K562 (cell line): ENCODE measurements at regions not wholly inside any gene's neighbourhood (a gene's known extent, or its start where the extent isn't known, plus 50 kb on each side); places are given as distances from the start of the nearest gene placed in this dataset.

ENCODE experiments used
- BDP1 ChIP-seq: IDR thresholded peaks from 3 replicates; pipeline ENCODE4 v1.6.1; 2011; ENCODE audit not compliant: insufficient read length, insufficient read depth
- BRD4 ChIP-seq: fragments of 200-600 bp; sonication (generic); IDR thresholded peaks from 2 replicates; pipeline ENCODE4 v1.6.1; 2017; ENCODE audit warnings: inconsistent platforms
- CBX5 ChIP-seq: IDR thresholded peaks from 2 replicates; pipeline ENCODE4 v1.6.1; 2014; ENCODE audit warnings: low read depth, borderline replicate concordance
- CC2D1A ChIP-seq: fragments of 450-650 bp; IDR thresholded peaks from 2 replicates; pipeline ENCODE4 v1.6.1; 2017; ENCODE audit warnings: mild to moderate bottlenecking
- CCNT2 ChIP-seq: IDR thresholded peaks from 2 replicates; pipeline ENCODE4 v1.6.1; 2011; ENCODE audit warnings: borderline replicate concordance, low read depth, mild to moderate bottlenecking, moderate library complexity, mixed read lengths, low read length; ENCODE audit not compliant: insufficient read length; ENCODE audit errors: extremely low read depth
- CTCF ChIP-seq, 3 experiments: IDR thresholded peaks in 2 of 3; conservative IDR thresholded peaks in 1 of 3; 2 replicates each; pipeline ENCODE4 v1.5.1; 2011 to 2012; ENCODE audit warnings: low read length in 3 of 3, mild to moderate bottlenecking in 3 of 3, control low read depth in 2 of 3, improper control_type of control experiment in 1 of 3, inconsistent platforms in 1 of 3, low read depth in 1 of 3, mixed read lengths in 1 of 3, moderate library complexity in 1 of 3; ENCODE audit not compliant: insufficient read depth in 2 of 3
- CXXC5 ChIP-seq: fragments of 250-450 bp; sonication (Bioruptor Pico); IDR thresholded peaks from 2 replicates; pipeline ENCODE4 v1.8.0; 2022; ENCODE audit warnings: inconsistent platforms, mild to moderate bottlenecking, moderate library complexity
- NFE2 ChIP-seq: IDR thresholded peaks from 2 replicates; pipeline ENCODE4 v1.6.1; 2014; ENCODE audit warnings: antibody characterized with exemption, low read depth
- PHB2 ChIP-seq: fragments of 450-650 bp; IDR thresholded peaks from 2 replicates; pipeline ENCODE4 v1.6.1; 2017; ENCODE audit warnings: low read depth
- POLR2H ChIP-seq: IDR thresholded peaks from 2 replicates; pipeline ENCODE4 v1.6.1; 2016; ENCODE audit warnings: missing genetic modification characterization, low read depth, mild to moderate bottlenecking, control low read depth, missing compliant biosample characterization, moderate library complexity
- YBX1 ChIP-seq: fragments of 450-650 bp; IDR thresholded peaks from 2 replicates; pipeline ENCODE4 v1.7.1; 2016; ENCODE audit warnings: mild to moderate bottlenecking
- ZBTB17 ChIP-seq: fragments of 450-650 bp; formaldehyde crosslinking; IDR thresholded peaks from 2 replicates; pipeline ENCODE4 v1.4.0; 2020; ENCODE audit warnings: mild to moderate bottlenecking
- ZC3H4 ChIP-seq: sonication (generic); formaldehyde crosslinking; IDR thresholded peaks from 2 replicates; pipeline ENCODE4 v1.9.0; 2021; ENCODE audit warnings: missing genetic modification reagents, borderline replicate concordance
- ZNF449 ChIP-seq: fragments of 250-450 bp; sonication (Bioruptor Pico); IDR thresholded peaks from 2 replicates; pipeline ENCODE4 v1.8.0; 2022; ENCODE audit warnings: moderate library complexity, mild to moderate bottlenecking, inconsistent platforms
- ZNF583 ChIP-seq: fragments of 250-450 bp; sonication (Bioruptor Pico); IDR thresholded peaks from 2 replicates; pipeline ENCODE4 v1.4.0; 2020
- ZNF589 ChIP-seq: fragments of 200-800 bp; sonication (Bioruptor generic); IDR thresholded peaks from 2 replicates; pipeline ENCODE4 v1.6.1; 2016; ENCODE audit warnings: low read depth, missing genetic modification characterization, missing compliant biosample characterization
- ZNF609 ChIP-seq: sonication (generic); formaldehyde crosslinking; IDR thresholded peaks from 2 replicates; pipeline ENCODE4 v1.8.1; 2023; ENCODE audit warnings: missing genetic modification reagents, mild to moderate bottlenecking, borderline replicate concordance
- ZNF639 ChIP-seq, 2 experiments: fragments of 200-800 bp in 1 of 2; sonication (Bioruptor generic) in 1 of 2; sonication (generic) in 1 of 2; formaldehyde crosslinking in 1 of 2; IDR thresholded peaks in 1 of 2; conservative IDR thresholded peaks in 1 of 2; 2 replicates each; pipeline versions ENCODE4 v1.5.0 to v1.6.1; 2016 to 2020; ENCODE audit warnings: missing compliant biosample characterization in 1 of 2, missing genetic modification characterization in 1 of 2, missing genetic modification reagents in 1 of 2
- ZSCAN32 ChIP-seq: fragments of 450-650 bp; formaldehyde crosslinking; IDR thresholded peaks from 2 replicates; pipeline ENCODE4 v1.4.0; 2020; ENCODE audit warnings: mild to moderate bottlenecking, moderate library complexity

GRCh38 chr11:86162239-86162638 lies 82.3 kb upstream of the EED start (continued):
- TF ChIP-seq ZNF609 (CRISPR knock-in tag): no peak
- TF ChIP-seq CTCF (IDR thresholded peaks at IDR 0.05 in 2 of 3, conservative IDR thresholded peaks at IDR 0.05 in 1 of 3; ENCODE audit: insufficient read depth in 2 of 3, low read depth in 1 of 3, low read length in 3 of 3): no peak
- no peak for TF ChIP-seq CCNT2
- peak in 1 of 2 experiments; percentile 57; a peak in 1 of 4 replicates for TF ChIP-seq ZNF639 (CRISPR knock-in tag; conservative IDR thresholded peaks at IDR 0.05 in 1 of 2, IDR thresholded peaks at IDR 0.05 in 1 of 2)
- TF ChIP-seq CXXC5 (CRISPR knock-in tag): peak; percentile 60
- TF ChIP-seq YBX1: no peak
- TF ChIP-seq NFE2: no peak
- TF ChIP-seq POLR2H (tag): no peak
- no peak for TF ChIP-seq ZSCAN32 (CRISPR knock-in tag)
- TF ChIP-seq PHB2: no peak
- no peak for TF ChIP-seq BDP1
- no peak for TF ChIP-seq ZC3H4 (CRISPR knock-in tag)
- TF ChIP-seq ZBTB17 (CRISPR knock-in tag): peak; percentile 55
- TF ChIP-seq BRD4: no peak
- TF ChIP-seq ZNF583 (CRISPR knock-in tag): peak; percentile 53; the same call in 1 of the 2 replicates
- TF ChIP-seq ZNF449 (CRISPR knock-in tag): no peak
- no peak for TF ChIP-seq CC2D1A
- peak; percentile 40; the same call in 1 of the 2 replicates for TF ChIP-seq ZNF589 (CRISPR knock-in tag)
- no peak for TF ChIP-seq CBX5
